ENCODE measurements at regions not wholly inside any gene's neighbourhood (a gene's known extent, or its start where the extent isn't known, plus 50 kb on each side); places are given as distances from the start of the nearest gene placed in this dataset.

DNA sequence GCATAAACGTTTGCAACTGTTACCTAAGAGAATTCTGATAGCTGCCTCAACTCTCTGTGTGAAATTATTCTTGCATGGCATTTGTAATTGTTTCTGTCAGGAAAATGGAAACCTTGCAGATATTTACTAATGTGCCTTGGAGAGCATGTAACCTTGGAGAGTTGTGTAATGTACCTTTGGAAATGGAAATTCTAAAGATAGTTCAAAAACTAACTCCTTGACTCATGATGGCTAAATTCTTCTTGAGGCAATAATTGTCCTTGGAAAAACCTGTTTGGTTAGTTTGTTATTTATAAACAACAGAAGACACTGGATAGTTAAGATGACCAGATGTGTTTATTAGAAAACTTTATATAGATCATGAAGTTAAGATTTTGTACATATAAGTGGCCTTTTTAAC, 1033.8 kb downstream of the PLA2G4A start:
- TF ChIP-seq, protein P1, sequence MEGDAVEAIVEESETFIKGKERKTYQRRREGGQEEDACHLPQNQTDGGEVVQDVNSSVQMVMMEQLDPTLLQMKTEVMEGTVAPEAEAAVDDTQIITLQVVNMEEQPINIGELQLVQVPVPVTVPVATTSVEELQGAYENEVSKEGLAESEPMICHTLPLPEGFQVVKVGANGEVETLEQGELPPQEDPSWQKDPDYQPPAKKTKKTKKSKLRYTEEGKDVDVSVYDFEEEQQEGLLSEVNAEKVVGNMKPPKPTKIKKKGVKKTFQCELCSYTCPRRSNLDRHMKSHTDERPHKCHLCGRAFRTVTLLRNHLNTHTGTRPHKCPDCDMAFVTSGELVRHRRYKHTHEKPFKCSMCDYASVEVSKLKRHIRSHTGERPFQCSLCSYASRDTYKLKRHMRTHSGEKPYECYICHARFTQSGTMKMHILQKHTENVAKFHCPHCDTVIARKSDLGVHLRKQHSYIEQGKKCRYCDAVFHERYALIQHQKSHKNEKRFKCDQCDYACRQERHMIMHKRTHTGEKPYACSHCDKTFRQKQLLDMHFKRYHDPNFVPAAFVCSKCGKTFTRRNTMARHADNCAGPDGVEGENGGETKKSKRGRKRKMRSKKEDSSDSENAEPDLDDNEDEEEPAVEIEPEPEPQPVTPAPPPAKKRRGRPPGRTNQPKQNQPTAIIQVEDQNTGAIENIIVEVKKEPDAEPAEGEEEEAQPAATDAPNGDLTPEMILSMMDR (IDR thresholded peaks at IDR 0.05): no peak
- TF ChIP-seq POLR2A (IDR thresholded peaks at IDR 0.05): no peak
